ENCODE measurements at regions not wholly inside any gene's neighbourhood (a gene's known extent, or its start where the extent isn't known, plus 50 kb on each side); places are given as distances from the start of the nearest gene placed in this dataset.

DNA sequence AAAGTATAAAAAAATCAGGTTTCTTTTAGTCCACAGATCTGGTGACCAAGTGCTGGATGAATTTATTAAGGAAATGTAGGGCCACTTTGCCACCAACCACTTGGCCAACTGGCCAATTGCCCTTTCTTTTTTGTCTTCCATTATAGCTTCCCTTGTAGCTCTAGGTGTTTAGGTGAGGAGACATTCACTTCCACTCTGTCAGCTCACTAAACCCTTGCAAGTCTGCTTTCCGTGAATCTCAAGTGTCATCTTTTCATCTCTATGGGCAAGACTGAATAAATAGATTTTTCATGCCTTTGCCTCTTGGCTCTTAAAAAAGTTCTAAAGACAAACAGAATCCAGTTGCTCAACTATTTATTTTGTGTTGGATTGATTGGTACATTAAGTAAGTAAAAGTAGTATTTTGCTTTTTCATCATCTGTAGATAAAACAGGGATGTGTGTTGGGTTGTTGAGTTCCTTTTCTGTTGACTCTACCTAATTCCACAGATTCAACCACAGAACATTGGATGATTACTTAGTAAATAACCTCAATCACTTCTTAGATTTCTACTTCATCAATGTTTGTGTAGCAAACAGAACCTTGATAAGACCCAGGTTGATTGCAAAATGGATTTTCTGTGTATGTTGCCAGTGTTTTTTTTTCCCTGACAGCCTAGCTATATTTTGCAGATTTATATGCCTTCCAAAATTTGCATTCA is 68.1 kb upstream of the GRXCR1 start:
- TF ChIP-seq, protein P1, sequence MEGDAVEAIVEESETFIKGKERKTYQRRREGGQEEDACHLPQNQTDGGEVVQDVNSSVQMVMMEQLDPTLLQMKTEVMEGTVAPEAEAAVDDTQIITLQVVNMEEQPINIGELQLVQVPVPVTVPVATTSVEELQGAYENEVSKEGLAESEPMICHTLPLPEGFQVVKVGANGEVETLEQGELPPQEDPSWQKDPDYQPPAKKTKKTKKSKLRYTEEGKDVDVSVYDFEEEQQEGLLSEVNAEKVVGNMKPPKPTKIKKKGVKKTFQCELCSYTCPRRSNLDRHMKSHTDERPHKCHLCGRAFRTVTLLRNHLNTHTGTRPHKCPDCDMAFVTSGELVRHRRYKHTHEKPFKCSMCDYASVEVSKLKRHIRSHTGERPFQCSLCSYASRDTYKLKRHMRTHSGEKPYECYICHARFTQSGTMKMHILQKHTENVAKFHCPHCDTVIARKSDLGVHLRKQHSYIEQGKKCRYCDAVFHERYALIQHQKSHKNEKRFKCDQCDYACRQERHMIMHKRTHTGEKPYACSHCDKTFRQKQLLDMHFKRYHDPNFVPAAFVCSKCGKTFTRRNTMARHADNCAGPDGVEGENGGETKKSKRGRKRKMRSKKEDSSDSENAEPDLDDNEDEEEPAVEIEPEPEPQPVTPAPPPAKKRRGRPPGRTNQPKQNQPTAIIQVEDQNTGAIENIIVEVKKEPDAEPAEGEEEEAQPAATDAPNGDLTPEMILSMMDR (IDR thresholded peaks at IDR 0.05; ENCODE audit: borderline replicate concordance, extremely low read depth, insufficient read depth) = no peak

GRCh38 chr4:42821230-42821629 is 71.3 kb upstream of the GRXCR1 start:
- Histone ChIP-seq H3K4me1 (ENCODE audit: control insufficient read depth in 2 of 3, insufficient read depth in 2 of 3, low read depth in 1 of 3, low read length in 3 of 3) (no peaks in the 10 kb centered on the region), H3K9me3 (ENCODE audit: control insufficient read depth in 2 of 3, insufficient read depth in 1 of 3, low read length in 3 of 3) (no peaks in the 10 kb centered on the region), H3K4me3 (ENCODE audit: low read length in 3 of 3) (no peak overlapping the region), H3K9ac (ENCODE audit: low read length in 3 of 3) (no peak overlapping the region), H3K27me3 (ENCODE audit: control insufficient read depth, insufficient read depth, low read length) (no peaks in the 10 kb centered on the region), H3K27ac (ENCODE audit: low read depth in 2 of 2, low read length in 2 of 2) (no peak overlapping the region), H3K36me3 (ENCODE audit: control insufficient read depth in 2 of 3, insufficient read depth in 3 of 3, low read length in 3 of 3) (no peaks in the 10 kb centered on the region)
- DNase-seq (no peak), FAIRE-seq (no peak)
- TF ChIP-seq, protein P1 (IDR thresholded peaks at IDR 0.05; ENCODE audit: borderline replicate concordance, extremely low read depth, insufficient read depth) = no peak
- intact Hi-C loops (cut with DNase I) = no loop called here

More for the DNA sequence above, 68.1 kb upstream of the GRXCR1 start:
- H3K9ac ChIP-seq (ENCODE audit: low read length in 3 of 3) = no peak overlapping the region
- H3K36me3 ChIP-seq (ENCODE audit: control insufficient read depth in 2 of 3, insufficient read depth in 3 of 3, low read length in 3 of 3) = no peaks in the 10 kb centered on the region
- FAIRE-seq (no peak), DNase-seq (no peak)
- no peak overlapping the region for H3K4me3 ChIP-seq (ENCODE audit: low read length in 3 of 3)
- intact Hi-C loops (cut with DNase I) = no loop called here
- H3K27me3 ChIP-seq (ENCODE audit: control insufficient read depth, insufficient read depth, low read length) = no peaks in the 10 kb centered on the region
- H3K27ac ChIP-seq (ENCODE audit: low read depth in 2 of 2, low read length in 2 of 2) = no peak overlapping the region
- H3K9me3 ChIP-seq (ENCODE audit: control insufficient read depth in 2 of 3, insufficient read depth in 1 of 3, low read length in 3 of 3) = no peaks in the 10 kb centered on the region
- no peaks in the 10 kb centered on the region for H3K4me1 ChIP-seq (ENCODE audit: control insufficient read depth in 2 of 3, insufficient read depth in 2 of 3, low read depth in 1 of 3, low read length in 3 of 3)

GRCh38 chr4:42819863-42820514 is 72.5 kb upstream of the GRXCR1 start:
- Histone ChIP-seq H3K9me3 (ENCODE audit: control insufficient read depth in 2 of 3, insufficient read depth in 1 of 3, low read length in 3 of 3) (no peaks in the 10 kb centered on the region), H3K27ac (ENCODE audit: low read depth in 2 of 2, low read length in 2 of 2) (no peak overlapping the region), H3K4me3 (ENCODE audit: low read length in 3 of 3) (no peak overlapping the region), H3K9ac (ENCODE audit: low read length in 3 of 3) (no peak overlapping the region), H3K27me3 (ENCODE audit: control insufficient read depth, insufficient read depth, low read length) (no peaks in the 10 kb centered on the region), H3K36me3 (ENCODE audit: control insufficient read depth in 2 of 3, insufficient read depth in 3 of 3, low read length in 3 of 3) (no peaks in the 10 kb centered on the region), H3K4me1 (ENCODE audit: control insufficient read depth in 2 of 3, insufficient read depth in 2 of 3, low read depth in 1 of 3, low read length in 3 of 3) (no peaks in the 10 kb centered on the region)
- no peak for DNase-seq
- TF ChIP-seq, protein P1 (IDR thresholded peaks at IDR 0.05; ENCODE audit: borderline replicate concordance, extremely low read depth, insufficient read depth) = no peak
- intact Hi-C loops (cut with DNase I) = no loop called here
- no peak for FAIRE-seq

Data from kidney (tissue), 13 donors.